SK-N-MC (cell line): ENCODE measurements at regions not wholly inside any gene's neighbourhood (a gene's known extent, or its start where the extent isn't known, plus 50 kb on each side); places are given as distances from the start of the nearest gene placed in this dataset.

ENCODE experiments used
- EZH2 ChIP-seq: fragments of 200-600 bp; sonication (generic); IDR thresholded peaks from one replicate; pipeline ENCODE4 v1.6.1; 2017; ENCODE audit warnings: antibody characterized with exemption
- FOXP2 ChIP-seq: optimal IDR thresholded peaks from 2 replicates; pipeline ENCODE3; 2011; ENCODE audit warnings: mild to moderate bottlenecking, moderate library complexity; ENCODE audit not compliant: insufficient read depth; ENCODE audit errors: extremely low read length, control extremely low read depth
- POLR2AphosphoS5 ChIP-seq: IDR thresholded peaks from 2 replicates; pipeline ENCODE4 v1.6.1; 2012; ENCODE audit warnings: mild to moderate bottlenecking, low read depth, low read length, borderline replicate concordance

DNA sequence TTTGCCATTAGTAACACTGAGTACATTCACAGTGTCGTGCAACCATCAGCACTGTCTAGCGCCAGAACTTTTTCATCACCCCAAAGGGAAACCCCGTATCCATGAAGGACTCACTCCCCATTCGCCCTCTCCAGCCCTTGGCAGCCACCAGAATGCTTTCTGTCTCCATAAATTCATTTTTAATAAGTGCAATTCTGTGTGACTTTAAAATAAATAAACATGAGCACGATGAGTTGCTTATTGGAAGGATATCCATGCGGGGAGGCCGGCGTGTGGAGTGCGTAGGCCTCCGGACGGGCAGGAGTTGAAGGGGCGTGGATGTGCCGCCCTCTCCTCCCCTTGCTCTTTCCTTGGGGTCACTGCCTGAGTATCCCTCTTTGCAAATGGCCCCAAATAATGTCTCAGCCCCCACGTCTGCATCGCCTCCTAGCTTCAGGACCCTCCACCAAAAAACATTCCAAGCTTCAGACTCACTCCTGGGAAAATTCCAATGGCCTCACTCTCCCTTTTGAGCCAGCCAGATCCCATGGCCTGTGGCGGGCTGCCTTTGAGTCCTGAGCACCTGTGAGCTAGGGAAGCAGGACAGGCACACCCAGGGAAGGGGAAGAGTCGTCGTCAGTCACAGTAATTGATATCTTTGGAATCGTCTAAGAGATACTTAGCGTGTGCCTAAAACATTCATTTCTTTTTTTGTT, 306.3 kb downstream of the SEC14L1 start:
- TF ChIP-seq POLR2AphosphoS5 (no peak), EZH2 (no peak), FOXP2 (no peak)
